HG03565 (cell line): ENCODE measurements at regions not wholly inside any gene's neighbourhood (a gene's known extent, or its start where the extent isn't known, plus 50 kb on each side); places are given as distances from the start of the nearest gene placed in this dataset.
"Not testable (repeated sequence)": the region's sequence is repeated elsewhere in the genome, so short reads cannot be mapped to it uniquely, and the experiment has no call there.

Source experiments
- ATAC-seq: cut with Tn5 transposase; IDR thresholded peaks from one replicate; pipeline ENCODE4 v1.9.1; 2021; ENCODE audit warnings: mild to moderate bottlenecking, moderate library complexity; ENCODE audit not compliant: unreplicated experiment

DNA sequence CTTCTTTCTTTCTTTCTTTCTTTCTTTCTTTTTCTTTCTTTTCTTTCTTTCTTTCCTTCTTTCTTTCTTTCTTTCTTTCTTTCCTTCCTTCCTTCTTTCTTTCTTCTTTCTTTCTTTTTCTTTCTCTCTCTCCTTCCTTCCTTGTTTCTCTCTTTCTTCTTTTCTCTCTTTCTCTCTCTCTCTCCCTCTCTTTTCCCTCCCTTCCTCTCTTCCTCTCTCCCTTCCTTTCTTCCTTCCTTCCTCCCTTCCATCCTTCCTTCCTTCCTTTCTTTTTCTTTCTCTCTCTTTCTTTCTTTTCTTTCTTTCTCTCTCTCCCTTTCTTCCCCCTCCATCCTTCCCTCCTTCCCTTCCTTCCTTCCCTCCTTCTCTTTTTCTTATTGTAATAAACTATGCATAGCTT lies 105.5 kb downstream of the ZBTB18 start:
- not testable (repeated sequence) for ATAC-seq

DNA sequence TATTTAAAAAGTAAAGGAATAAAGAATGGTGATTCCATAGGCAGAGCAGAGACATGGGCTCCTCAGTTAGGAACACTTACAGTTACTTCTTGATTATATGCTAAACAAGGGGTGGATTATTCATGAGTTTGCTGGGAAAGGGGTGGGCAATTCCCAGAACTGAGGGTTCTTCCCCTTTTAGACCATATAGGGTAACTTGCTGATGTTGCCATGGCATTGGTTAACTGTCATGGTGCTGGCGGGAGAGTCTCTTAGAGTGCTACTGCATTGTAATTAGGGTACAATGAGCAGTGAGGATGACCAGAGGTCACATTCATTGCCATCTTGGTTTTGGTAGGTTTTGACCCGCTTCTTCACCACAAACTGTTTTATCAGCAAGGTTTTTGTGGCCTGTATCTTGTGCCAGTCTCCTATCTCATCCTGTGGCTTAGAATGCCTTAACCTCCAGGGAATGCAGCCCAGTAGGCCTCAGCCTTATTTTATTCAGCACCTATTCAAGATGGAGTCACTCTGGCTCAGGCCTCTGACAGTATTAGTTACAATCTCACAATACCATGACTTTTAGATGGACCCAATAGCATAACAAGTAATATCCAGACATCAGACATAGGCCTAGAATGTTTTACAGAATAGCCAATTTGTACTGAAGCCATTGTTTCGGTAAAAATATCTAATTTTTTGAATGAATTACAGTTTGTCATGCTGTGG lies 106.8 kb downstream of the ZBTB18 start:
- ATAC-seq, result no peak

DNA sequence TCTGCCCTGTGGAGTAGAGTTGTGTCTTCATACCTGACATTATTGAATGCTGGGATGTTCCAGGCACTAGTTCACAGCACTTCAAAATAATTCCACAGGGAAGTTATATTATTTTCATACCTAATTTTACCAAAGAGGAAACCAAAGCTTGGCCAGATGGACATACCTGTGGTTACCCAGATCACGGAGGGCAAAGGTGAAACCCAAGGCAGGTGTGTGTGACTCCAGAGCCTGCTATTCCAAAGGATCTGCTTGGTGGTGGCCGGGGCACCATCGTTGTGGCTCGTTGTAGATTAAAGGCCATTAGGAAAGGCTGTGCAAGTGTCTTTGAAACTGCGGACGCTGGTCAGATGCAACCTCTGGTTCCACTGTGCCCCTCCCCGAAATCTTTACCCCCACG lies 108.6 kb downstream of the ZBTB18 start:
- no peak for ATAC-seq

DNA sequence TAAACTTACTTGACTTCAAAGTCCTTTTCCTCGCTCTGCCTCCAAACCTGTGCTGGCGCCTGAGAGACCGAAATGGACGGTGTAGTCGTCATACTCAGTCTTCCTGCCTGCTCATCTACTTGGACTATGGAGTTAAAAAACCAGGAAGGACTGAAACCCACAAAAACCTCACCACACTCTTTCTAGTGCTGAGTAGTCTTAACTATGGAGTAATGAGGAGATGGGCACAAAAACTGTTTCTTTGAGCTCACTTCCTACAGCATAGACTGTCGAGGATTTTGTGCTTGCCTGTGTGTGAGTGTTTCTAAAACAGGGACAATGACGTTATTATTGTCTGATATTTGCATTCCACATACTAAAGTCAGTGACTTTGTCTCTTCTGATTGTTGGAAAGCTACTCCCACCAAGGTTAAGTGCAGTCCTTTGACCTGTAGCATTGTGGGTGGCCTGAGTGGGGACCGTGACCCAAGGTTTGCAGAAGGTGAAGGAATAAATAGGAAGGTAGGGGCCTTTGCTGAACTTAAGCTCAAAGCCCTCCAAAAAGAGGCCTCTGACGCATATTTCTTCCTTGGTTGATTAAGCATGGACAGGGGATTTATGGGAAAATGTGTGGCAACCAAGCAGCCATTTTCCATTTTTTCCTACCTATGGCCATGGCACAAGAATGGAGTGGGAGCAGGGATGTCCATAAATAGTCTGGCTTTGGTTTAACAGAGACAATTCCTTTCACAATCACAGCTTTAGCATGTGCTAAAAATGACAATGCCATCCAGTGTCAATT lies 109.6 kb downstream of the ZBTB18 start:
- no peak for ATAC-seq

DNA sequence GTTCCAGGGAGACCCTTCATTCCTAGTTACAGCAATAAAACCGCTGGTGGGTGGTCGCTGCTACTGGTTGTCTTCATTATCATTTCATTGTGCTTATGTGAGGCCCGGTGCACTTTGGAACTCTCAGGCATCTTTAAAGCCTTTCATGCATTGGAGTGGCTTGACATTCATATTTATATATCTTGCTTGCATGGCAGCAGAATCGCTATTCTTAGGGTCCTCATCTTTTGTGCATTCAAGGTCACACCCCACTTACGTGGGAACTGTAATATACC lies 110.1 kb downstream of the ZBTB18 start:
- ATAC-seq, result no peak

DNA sequence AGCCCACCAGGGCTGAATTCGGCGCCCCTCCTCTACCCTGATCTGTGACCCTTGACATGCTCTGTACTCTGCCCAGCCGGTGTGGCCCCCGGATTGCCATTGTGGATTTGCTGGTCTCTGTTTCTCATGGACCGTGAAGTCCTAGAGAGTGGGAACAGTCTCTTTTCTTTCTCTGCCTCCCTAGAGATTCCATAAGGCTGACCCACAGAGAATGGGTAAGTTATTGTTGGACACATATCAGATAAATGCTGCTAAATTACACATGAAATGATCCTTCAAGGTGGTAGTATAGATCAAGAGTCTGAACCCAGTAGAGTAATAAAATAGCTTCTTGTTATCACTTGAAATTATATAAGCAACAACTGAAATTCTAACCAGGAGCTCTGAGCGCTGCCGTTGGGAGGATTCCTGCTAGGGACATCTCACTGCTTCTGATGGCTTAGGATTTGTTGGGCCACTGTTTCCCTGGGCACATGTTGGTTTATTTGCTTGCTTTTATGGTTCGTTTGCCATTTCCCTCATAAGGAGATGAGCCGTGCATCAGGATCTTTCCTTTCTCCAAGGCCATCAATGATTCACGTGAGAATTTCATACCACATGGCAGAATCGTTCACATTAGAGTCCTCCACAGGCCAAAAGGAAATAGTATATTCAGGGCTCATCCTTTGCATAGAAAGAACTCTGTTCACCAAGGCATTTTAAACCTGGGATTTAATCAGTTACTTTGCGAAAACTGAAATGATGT lies 111.9 kb downstream of the ZBTB18 start:
- ATAC-seq, result no peak

DNA sequence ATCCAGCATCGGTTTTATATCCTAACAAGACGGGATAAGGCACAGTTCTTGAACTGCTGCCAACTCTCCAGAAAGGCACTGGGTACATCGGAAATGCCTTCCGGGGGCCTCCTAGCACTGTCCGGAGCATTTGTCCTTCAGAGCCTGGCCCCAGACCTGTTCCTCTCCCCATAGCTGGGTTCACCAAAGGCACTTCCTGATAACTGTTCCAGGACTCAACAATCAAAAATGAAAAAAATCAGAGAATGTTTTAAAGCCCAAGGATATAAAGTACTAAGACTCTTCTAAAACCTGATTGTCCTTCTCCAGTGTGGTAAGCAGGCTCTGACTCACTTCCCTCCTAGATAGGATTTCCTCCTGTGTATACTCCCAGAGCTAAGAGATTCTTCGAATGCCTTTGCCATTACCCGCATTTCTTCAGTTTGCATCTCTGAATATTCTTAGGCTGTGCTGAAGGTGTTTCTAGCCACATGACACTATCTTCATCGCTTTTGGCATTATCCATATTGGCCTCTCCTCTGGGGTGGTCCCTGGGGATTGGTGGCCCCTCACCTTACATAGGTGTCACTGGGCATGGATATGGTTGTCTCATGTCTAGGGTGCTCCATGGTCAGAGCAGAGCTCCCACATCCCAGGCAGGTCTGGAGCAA lies 112.9 kb downstream of the ZBTB18 start:
- ATAC-seq, result no peak

DNA sequence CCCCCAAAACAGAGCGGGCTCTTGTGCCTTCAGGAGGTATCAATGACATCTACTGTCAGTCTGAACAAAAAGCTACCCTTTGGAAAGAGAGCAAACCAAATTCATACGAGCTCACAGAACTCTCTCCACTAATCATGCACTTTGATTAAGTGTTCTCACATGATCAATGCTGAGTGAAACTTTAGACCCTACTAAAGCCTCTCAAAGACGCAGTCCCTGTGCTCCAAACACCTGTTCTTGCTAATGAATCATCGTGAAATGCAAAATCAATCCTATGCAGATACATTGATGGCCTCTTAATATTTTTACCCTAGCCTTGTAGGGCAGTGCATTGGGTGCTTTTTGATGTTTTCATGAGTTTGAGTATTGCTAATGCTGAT lies 113.4 kb downstream of the ZBTB18 start:
- no peak for ATAC-seq

DNA sequence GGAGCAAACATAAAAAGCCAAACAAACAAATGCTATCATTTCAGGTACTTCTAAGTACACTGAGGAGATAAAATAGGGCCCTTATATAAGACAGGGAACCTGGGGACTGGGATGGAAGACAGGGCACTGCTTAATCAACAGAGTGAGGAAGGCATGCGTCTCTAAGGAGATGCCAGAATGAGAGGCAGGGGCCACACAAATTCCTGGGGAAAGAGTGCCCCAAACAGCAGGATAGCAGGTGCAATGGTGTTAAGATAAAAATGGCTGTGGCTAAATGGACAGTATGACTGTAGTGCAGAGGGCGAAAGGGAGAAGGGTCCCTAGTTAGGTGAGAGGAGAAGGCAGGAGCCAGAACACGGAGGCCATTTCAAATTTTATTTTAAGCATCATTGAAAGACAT lies 113.9 kb downstream of the ZBTB18 start:
- ATAC-seq, result no peak

DNA sequence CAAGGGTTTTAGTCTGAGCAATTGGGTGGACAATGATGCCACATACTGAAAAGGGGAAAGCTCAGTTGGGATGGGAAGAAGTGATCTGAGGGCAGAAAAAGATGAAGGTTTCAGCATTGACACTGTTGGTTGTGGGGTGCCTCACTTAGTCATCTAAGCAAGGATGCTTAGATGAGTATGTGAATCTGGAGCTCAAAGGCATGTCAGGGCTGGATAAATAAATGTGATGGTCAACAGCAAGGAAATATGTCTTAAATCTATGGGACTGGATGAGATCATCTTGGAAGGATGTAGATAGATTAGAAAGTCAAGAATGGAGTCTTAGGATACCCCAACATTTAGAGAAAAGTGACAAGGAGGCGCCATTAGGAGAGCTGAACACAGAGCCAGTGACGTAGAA lies 114.6 kb downstream of the ZBTB18 start:
- ATAC-seq, result no peak

DNA sequence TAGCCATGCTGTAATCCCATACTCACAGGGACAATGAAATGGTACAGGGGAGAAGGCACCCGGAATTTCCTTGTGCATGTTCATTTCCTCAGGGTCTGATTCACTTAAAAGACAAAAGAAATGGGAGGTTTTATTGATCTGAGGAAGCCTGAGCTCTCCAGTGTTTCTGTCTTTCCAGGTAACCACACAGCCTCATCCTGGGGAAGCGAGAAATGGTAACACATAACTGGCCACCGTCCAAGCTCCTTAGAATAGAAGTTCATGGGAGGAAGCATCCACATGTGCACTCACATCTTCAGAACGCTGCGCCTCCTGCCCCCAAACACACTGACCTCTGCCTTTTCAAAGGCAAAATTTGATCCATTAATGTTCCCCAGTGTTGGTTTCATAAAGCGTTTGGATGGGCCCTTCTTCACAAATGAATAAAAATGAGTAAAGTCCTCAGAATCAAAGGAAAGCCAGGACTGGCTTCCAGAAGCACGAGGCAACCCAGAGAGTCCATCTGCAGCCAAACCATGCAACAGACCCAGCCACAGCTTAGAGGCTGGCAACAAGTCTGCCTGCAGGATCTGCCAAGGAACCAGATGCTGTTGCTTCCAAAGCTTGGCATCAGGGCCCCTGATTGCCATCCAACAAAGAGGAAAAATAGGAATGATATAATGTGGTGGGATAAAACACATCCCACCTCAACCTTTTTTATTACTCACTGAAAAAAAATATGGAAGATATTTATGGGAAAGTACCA lies 120.3 kb downstream of the ZBTB18 start:
- ATAC-seq, result no peak

DNA sequence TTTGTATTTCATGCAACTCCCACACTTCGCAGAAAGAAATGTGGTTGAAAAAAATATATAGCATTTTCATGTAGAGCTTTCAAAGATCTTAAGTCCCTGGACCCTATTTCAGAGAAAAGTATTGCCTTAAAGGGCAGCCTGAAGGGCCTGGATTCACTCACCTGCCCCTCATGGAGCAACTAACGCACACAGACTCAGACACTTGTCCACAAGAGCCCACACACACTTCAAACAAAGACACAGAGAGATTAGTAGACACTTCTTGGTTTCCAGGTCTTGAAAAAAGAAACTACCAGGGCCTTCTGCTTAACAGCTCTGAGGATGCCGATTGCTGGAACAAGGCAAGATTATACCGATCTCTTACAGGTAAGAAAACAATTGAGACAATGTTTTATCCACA lies 122.2 kb downstream of the ZBTB18 start:
- ATAC-seq, result no peak

DNA sequence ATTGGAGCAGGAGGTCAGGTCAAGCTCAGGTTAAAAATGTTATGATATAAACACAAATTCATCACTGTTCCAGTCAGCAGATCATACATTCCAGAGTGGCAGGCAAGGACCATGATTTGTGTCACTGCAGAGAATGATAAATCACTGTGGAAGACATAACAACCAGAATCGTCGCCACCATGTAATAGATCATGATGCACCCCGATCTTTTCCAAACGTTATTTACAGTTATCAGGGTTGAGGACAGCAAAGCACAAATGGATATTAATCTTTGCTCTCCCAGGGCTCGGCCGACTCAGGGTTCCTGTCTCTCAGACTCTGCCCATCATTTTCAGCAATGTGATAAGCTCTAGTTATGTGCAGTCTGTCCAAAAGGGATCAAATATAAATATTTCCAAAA lies 122.7 kb downstream of the ZBTB18 start:
- no peak for ATAC-seq

DNA sequence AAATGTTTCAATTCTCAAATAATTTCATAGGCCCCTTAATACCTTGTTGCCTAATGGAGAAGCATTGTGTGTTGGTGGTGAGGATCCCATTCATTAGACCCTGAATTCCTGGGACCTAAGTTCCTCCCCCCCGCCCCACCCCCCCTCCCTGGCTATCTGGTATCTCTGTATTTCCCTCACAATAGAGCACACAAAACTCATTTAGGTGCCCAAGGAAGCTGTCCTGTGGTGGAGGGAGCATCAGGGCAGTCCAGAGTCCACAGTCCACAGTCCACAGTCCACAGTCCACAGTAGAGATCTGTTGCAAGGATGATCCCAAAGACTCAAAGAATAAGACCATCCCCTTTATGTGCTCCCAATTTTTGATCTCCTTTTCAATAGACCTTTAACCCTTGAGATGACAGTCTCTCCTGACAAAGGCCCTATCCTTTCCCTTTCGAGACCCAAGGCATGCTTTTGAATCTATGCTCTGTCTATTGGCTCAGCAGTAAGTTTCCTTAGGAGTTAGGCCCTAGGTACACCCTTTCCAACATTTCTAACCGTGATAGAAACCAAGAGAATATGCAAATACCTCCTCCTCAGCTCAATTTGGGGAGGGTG lies 123.9 kb downstream of the ZBTB18 start:
- no peak for ATAC-seq

DNA sequence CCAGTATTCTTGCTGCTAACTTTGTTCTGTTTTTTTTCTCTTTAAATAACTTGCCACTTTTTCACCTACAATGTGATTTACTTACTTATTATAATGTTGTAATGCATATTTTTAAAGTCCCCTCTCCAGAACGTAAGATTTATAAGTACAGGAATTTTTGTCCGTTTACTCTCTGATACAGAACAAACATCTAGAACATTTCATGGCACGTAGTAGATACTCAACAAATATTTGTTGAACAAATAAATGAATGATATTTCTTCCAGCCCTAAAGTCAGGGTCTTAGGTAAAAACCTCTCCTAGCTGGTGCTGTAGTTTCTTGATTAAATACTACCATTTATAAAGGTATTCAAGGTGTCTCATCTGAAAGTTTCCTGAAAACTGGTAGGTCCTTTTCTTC lies 125.1 kb downstream of the ZBTB18 start:
- ATAC-seq, result no peak

DNA sequence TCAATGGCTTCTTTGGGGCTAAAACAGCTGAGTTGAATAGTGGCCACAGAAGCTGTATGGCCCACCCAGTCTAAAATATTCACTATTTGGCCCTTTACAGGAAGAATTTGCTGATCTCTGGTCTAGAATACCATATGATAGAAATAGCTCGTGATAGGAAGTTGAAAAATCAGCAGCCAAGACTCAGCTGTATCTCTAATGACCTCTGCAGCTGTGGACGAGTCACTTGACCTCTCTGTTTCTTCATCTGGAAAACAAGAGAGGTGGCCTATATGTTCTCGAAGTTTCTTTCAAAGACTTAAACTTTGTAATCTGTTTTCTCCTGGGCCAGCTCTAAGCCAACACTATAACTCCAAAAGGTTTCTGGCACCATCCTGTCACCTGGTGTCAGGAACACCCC lies 129.2 kb downstream of the ZBTB18 start:
- no peak for ATAC-seq

DNA sequence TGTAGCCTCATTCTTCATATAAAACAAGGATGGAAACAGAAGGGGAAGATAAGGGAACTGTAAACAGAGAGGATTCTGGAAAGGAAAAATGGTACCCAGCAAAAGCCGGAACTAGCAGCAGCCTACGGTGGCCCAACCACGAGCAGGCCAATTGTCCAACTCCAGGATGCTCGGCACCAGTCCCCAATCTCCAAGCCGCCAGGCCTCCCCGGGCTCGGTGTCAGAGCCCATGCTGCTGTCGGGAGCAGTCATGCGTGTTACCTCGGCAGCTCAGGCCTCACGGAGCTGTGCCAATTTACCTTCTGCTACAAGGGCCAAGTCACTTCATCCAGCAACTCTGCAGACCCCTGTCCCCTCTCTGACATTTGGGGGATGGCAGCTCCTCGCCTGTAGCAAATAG lies 130.8 kb downstream of the ZBTB18 start:
- no peak for ATAC-seq

DNA sequence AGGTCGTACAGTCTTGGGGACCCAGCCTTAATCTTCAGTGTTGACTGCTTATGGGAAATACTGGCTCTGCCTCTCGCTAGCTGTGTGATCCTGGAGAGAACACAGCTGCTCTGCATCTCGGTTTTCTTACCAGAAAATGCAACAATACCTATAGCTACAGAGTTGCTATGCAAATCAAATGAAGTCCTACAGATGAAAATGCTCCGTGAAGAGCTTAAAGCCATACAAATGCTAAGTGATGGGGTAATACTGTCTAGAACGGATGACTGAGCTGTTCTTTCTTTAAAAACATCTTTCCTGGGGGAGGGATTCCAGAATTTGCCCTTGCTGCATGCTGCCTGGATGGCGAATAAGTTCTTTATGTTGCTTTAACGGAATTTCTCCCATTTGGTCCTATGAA lies 132.0 kb downstream of the ZBTB18 start:
- no peak for ATAC-seq

DNA sequence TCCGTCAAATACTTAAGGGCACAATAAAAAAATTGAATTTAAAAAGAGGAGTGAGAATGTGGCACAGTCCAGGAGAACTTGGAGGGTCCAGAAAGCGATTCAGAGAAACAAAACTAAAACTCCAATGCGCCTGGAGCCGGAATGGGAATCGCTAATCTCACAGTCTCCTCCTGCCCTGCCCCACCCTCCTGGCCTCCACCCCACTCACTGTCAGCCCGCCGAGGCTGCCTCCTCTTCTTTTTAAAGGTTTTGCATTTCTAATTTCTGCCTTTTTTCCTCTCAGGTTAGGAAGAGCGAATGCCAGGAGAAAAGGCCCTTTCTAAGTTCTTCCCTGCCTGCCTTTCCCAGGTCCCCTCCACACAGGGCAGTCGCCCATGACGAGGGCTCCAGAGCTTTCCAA lies 135.3 kb downstream of the ZBTB18 start:
- ATAC-seq, result no peak

DNA sequence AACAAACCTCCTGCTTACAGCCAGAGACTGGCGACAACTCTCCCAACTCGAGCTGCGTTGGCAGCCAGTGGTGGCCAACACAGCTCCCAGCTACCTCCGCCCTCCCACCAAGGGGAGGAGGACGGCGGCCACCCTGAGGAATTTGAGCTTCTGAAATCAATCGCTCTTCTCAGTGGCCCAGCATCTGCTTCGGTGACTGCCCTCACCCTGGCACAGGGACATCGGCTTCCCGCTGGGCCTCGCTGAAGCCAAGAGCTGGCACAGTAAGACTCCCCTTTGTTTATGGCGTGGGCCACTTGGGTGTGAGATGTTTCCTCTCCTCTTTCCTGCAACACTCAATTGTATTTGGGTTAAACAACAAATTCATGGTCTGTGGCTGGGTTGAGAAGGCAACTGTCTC lies 136.2 kb downstream of the ZBTB18 start:
- no peak for ATAC-seq

DNA sequence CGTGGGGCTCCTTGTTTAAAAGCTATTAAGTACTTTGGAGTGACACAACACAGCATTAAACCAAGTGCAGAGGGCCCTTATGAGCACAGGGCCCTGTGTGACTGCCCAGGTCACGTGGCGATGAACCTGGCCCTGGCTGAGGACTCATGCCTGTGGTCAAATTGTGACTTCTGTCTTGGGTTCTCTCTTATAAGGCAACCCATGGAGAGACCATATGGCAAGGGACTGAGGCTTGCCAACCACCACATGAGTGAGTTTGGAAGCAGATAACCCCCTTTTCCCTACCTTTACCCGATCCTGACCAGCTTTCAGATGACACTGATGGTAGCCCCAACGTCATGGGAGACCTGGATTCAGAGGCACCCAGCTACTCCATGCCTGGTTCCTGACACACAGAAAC lies 140.5 kb downstream of the ZBTB18 start:
- no peak for ATAC-seq
